H1 (cell line): ENCODE measurements at regions not wholly inside any gene's neighbourhood (a gene's known extent, or its start where the extent isn't known, plus 50 kb on each side); places are given as distances from the start of the nearest gene placed in this dataset.

Experiments
- ASH2L ChIP-seq: fragments of 200-600, 300-600 bp; sonication (generic); IDR thresholded peaks from one replicate; pipeline ENCODE4 v1.7.1; 2017; ENCODE audit warnings: low read length
- CHD1 ChIP-seq: IDR thresholded peaks from 2 replicates; pipeline ENCODE4 v1.6.1; 2012; ENCODE audit warnings: low read depth, low read length, improper control_type of control experiment
- RFX5 ChIP-seq: IDR thresholded peaks from 2 replicates; pipeline ENCODE4 v1.6.1; 2011; ENCODE audit warnings: low read depth, low read length, improper control_type of control experiment, borderline replicate concordance
- SAP30 ChIP-seq: fragments of 300-600 bp; sonication (generic); IDR thresholded peaks from 2 replicates; pipeline ENCODE4 v1.7.1; 2012; ENCODE audit warnings: low read length, moderate library complexity, mild to moderate bottlenecking, inconsistent platforms; ENCODE audit not compliant: insufficient read depth, insufficient replicate concordance

DNA sequence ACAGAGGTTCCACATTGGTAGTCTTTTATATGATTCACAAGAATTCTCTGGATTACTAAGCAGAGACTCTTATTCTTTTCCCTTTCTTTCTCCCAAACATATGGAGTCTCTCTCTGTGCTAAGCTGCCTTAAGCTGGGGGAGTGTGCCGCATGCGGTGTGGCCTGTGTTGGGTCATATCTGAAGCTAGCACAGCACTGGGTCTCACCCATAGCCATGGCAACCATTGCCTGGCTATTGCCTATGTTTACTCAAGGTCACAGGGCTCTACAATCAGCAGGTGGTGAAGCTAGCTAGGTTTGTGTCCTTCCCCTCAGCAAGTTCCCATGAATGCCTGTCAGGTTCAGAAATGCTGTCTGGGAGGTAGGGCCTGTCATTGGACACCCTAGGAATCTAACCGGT, 73.6 kb upstream of the ZRANB2 start (continued):
- no peak for TF ChIP-seq SAP30
- TF ChIP-seq CHD1 = no peak
- no peak for TF ChIP-seq ASH2L
- TF ChIP-seq RFX5 = no peak
